ENCODE measurements at regions not wholly inside any gene's neighbourhood (a gene's known extent, or its start where the extent isn't known, plus 50 kb on each side); places are given as distances from the start of the nearest gene placed in this dataset.

- Histone ChIP-seq H3K4me3 (ENCODE audit: control insufficient read depth in 1 of 7, extremely low read depth in 1 of 7, insufficient read depth in 4 of 7, low read depth in 2 of 7, low read length in 6 of 7) (no peak overlapping the region), H3K9me3 (ENCODE audit: control extremely low read depth in 1 of 5, control insufficient read depth in 4 of 5, insufficient read depth in 2 of 5, low read depth in 1 of 5, low read length in 4 of 5) (no peaks in the 10 kb centered on the region), H3K4me1 (ENCODE audit: control extremely low read depth in 1 of 4, control insufficient read depth in 4 of 4, insufficient read depth in 4 of 4, low read length in 3 of 4) (peaks cover 0 to 5% (median 2%) of the 10 kb centered on the region in 4 experiments), H3K27me3 (replicated peaks in 2 of 5; ENCODE audit: control insufficient read depth in 4 of 5, insufficient read depth in 5 of 5, low read length in 4 of 5) (no peaks in the 10 kb centered on the region), H3K27ac (ENCODE audit: insufficient read depth in 1 of 2, low read depth in 1 of 2, low read length in 2 of 2, poor library complexity in 1 of 2, severe bottlenecking in 2 of 2) (no peak overlapping the region), H3K36me3 (ENCODE audit: control insufficient read depth in 4 of 4, insufficient read depth in 4 of 4, low read length in 3 of 4) (no peaks in the 10 kb centered on the region)
- POLR2A ChIA-PET: interaction anchor here (0.6 kb wide), 1 partner anchor 326 kb away, joined by 4 read pairs; no protein-coding TSS in a partner anchor
- no peak for DNase-seq
- 100% methylated on average over 9 of the region's 12 CpGs for WGBS (ENCODE audit: insufficient coverage)
- CTCF ChIA-PET: no interaction called here
Measured at GRCh38 chr2:12554224-12555011, 162.3 kb upstream of the TRIB2 start.

- 75% methylated on average over 2 of the region's 2 CpGs for WGBS (ENCODE audit: insufficient coverage)
- peaks cover 0 to 5% (median 2%) of the 10 kb centered on the region in 4 experiments for H3K4me1 ChIP-seq (ENCODE audit: control extremely low read depth in 1 of 4, control insufficient read depth in 4 of 4, insufficient read depth in 4 of 4, low read length in 3 of 4)
- H3K27me3 ChIP-seq (replicated peaks in 2 of 5; ENCODE audit: control insufficient read depth in 4 of 5, insufficient read depth in 5 of 5, low read length in 4 of 5): no peaks in the 10 kb centered on the region
- peak; percentile 3 to 69 (median 59) for DNase-seq
- no peak overlapping the region for H3K27ac ChIP-seq (ENCODE audit: insufficient read depth in 1 of 2, low read depth in 1 of 2, low read length in 2 of 2, poor library complexity in 1 of 2, severe bottlenecking in 2 of 2)
- no peaks in the 10 kb centered on the region for H3K36me3 ChIP-seq (ENCODE audit: control insufficient read depth in 4 of 4, insufficient read depth in 4 of 4, low read length in 3 of 4)
- no peaks in the 10 kb centered on the region for H3K9me3 ChIP-seq (ENCODE audit: control extremely low read depth in 1 of 5, control insufficient read depth in 4 of 5, insufficient read depth in 2 of 5, low read depth in 1 of 5, low read length in 4 of 5)
- no peak overlapping the region for H3K4me3 ChIP-seq (ENCODE audit: control insufficient read depth in 1 of 7, extremely low read depth in 1 of 7, insufficient read depth in 4 of 7, low read depth in 2 of 7, low read length in 6 of 7)
- ChIA-PET POLR2A (interaction anchor here (0.6 kb wide), 1 partner anchor 327 kb away, joined by 4 read pairs; no protein-coding TSS in a partner anchor), CTCF (no interaction called here)
Measured at GRCh38 chr2:12555012-12555645, 161.6 kb upstream of the TRIB2 start.

DNA sequence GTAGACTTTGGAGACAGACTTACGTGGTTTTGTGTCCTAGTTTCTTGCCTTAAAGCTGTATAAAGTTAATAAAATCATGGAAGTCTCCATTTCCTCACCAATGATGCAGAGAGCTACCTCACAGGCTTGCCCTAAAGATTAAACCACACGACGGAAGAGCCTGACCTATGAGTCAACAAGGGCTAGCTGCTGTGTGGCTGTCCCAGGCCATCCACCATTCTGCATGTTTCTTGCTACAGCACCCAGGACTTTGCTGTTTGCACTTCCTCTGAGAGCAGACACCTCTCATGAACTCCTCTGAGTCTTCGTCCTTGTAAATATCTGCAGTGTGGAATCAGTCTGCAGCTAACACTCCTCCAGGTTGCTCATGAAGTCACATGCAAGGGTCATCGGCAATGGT is 160.0 kb upstream of the TRIB2 start:
- no peaks in the 10 kb centered on the region for H3K27me3 ChIP-seq (replicated peaks in 2 of 5; ENCODE audit: control insufficient read depth in 4 of 5, insufficient read depth in 5 of 5, low read length in 4 of 5)
- ChIA-PET CTCF (interaction anchor here (0.5 to 0.9 kb wide), 2 partner anchors 9 to 81 kb away, joined by 3 read pairs; no protein-coding TSS in a partner anchor), POLR2A (no interaction called here)
- no peak overlapping the region for H3K27ac ChIP-seq (ENCODE audit: insufficient read depth in 1 of 2, low read depth in 1 of 2, low read length in 2 of 2, poor library complexity in 1 of 2, severe bottlenecking in 2 of 2)
- no peaks in the 10 kb centered on the region for H3K9me3 ChIP-seq (ENCODE audit: control extremely low read depth in 1 of 5, control insufficient read depth in 4 of 5, insufficient read depth in 2 of 5, low read depth in 1 of 5, low read length in 4 of 5)
- no peak for DNase-seq
- H3K36me3 ChIP-seq (ENCODE audit: control insufficient read depth in 4 of 4, insufficient read depth in 4 of 4, low read length in 3 of 4): no peaks in the 10 kb centered on the region
- peaks cover 0 to 5% (median 2%) of the 10 kb centered on the region in 4 experiments for H3K4me1 ChIP-seq (ENCODE audit: control extremely low read depth in 1 of 4, control insufficient read depth in 4 of 4, insufficient read depth in 4 of 4, low read length in 3 of 4)
- WGBS (ENCODE audit: insufficient coverage): 100% methylated on average over 4 of the region's 5 CpGs
- H3K4me3 ChIP-seq (ENCODE audit: control insufficient read depth in 1 of 7, extremely low read depth in 1 of 7, insufficient read depth in 4 of 7, low read depth in 2 of 7, low read length in 6 of 7): no peak overlapping the region

DNA sequence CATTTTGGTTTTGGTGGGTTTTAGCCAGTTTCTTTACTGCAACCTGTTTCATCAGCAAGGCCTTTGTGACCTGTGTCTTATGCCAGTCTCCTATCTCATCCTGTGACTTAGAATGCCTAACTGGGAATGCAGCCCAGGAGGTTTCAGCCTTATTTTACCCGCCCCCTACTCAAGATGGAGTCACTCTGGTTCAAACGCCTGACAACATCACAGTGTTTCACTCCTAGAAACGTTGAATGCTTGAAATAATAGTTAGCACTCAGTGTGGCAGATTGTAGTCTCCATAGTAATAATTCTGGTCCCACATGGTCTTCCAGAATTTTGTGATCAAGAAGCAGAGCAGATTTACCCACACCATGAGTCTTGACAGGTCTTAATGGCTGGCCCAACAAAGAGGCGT is 159.0 kb upstream of the TRIB2 start:
- peaks cover 0 to 5% (median 2%) of the 10 kb centered on the region in 4 experiments for H3K4me1 ChIP-seq (ENCODE audit: control extremely low read depth in 1 of 4, control insufficient read depth in 4 of 4, insufficient read depth in 4 of 4, low read length in 3 of 4)
- H3K4me3 ChIP-seq (ENCODE audit: control insufficient read depth in 1 of 7, extremely low read depth in 1 of 7, insufficient read depth in 4 of 7, low read depth in 2 of 7, low read length in 6 of 7): no peak overlapping the region
- CTCF ChIA-PET: no interaction called here
- H3K27me3 ChIP-seq (replicated peaks in 2 of 5; ENCODE audit: control insufficient read depth in 4 of 5, insufficient read depth in 5 of 5, low read length in 4 of 5): no peaks in the 10 kb centered on the region
- no peak for DNase-seq
- POLR2A ChIA-PET: no interaction called here
- H3K27ac ChIP-seq (ENCODE audit: insufficient read depth in 1 of 2, low read depth in 1 of 2, low read length in 2 of 2, poor library complexity in 1 of 2, severe bottlenecking in 2 of 2): no peak overlapping the region
- WGBS (ENCODE audit: insufficient coverage): 100% methylated on average over 2 of the region's 4 CpGs
- H3K36me3 ChIP-seq (ENCODE audit: control insufficient read depth in 4 of 4, insufficient read depth in 4 of 4, low read length in 3 of 4): no peaks in the 10 kb centered on the region
- H3K9me3 ChIP-seq (ENCODE audit: control extremely low read depth in 1 of 5, control insufficient read depth in 4 of 5, insufficient read depth in 2 of 5, low read depth in 1 of 5, low read length in 4 of 5): no peaks in the 10 kb centered on the region

GRCh38 chr2:12558519-12558918 is 158.2 kb upstream of the TRIB2 start:
- Histone ChIP-seq H3K4me3 (ENCODE audit: control insufficient read depth in 1 of 7, extremely low read depth in 1 of 7, insufficient read depth in 4 of 7, low read depth in 2 of 7, low read length in 6 of 7) (no peak overlapping the region), H3K9me3 (ENCODE audit: control extremely low read depth in 1 of 5, control insufficient read depth in 4 of 5, insufficient read depth in 2 of 5, low read depth in 1 of 5, low read length in 4 of 5) (no peaks in the 10 kb centered on the region), H3K36me3 (ENCODE audit: control insufficient read depth in 4 of 4, insufficient read depth in 4 of 4, low read length in 3 of 4) (no peaks in the 10 kb centered on the region), H3K27me3 (replicated peaks in 2 of 5; ENCODE audit: control insufficient read depth in 4 of 5, insufficient read depth in 5 of 5, low read length in 4 of 5) (no peaks in the 10 kb centered on the region), H3K4me1 (ENCODE audit: control extremely low read depth in 1 of 4, control insufficient read depth in 4 of 4, insufficient read depth in 4 of 4, low read length in 3 of 4) (peaks cover 0 to 5% (median 2%) of the 10 kb centered on the region in 4 experiments), H3K27ac (ENCODE audit: insufficient read depth in 1 of 2, low read depth in 1 of 2, low read length in 2 of 2, poor library complexity in 1 of 2, severe bottlenecking in 2 of 2) (no peak overlapping the region)
- 93% methylated on average over 2 of the region's 2 CpGs for WGBS (ENCODE audit: insufficient coverage)
- POLR2A ChIA-PET: no interaction called here
- DNase-seq: no peak
- CTCF ChIA-PET: no interaction called here

DNA sequence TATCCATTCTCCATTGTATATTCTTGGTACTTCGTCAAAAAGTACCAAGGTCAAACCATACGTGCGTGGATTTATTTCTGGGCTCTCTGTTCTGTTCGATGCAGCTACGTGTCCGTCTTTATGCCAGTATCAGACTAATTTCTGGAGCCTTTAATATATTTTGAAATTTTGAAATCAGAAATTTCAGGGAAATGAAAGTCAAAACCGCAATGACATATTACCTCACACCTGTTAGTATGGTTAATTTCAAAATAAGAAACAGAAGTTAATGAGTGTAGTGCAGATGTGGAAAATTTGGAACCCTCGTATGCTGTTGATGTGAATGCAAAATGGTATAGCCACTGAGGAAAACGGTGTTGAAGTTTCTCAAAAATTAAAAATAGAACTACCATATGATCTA is 156.1 kb upstream of the TRIB2 start:
- ChIA-PET CTCF (no interaction called here), POLR2A (no interaction called here)
- Histone ChIP-seq H3K36me3 (ENCODE audit: control insufficient read depth in 4 of 4, insufficient read depth in 4 of 4, low read length in 3 of 4) (no peaks in the 10 kb centered on the region), H3K4me1 (ENCODE audit: control extremely low read depth in 1 of 4, control insufficient read depth in 4 of 4, insufficient read depth in 4 of 4, low read length in 3 of 4) (peaks cover 0 to under 1% (median 0%) of the 10 kb centered on the region in 4 experiments), H3K9me3 (ENCODE audit: control extremely low read depth in 1 of 5, control insufficient read depth in 4 of 5, insufficient read depth in 2 of 5, low read depth in 1 of 5, low read length in 4 of 5) (no peaks in the 10 kb centered on the region), H3K27me3 (replicated peaks in 2 of 5; ENCODE audit: control insufficient read depth in 4 of 5, insufficient read depth in 5 of 5, low read length in 4 of 5) (no peaks in the 10 kb centered on the region), H3K27ac (ENCODE audit: insufficient read depth in 1 of 2, low read depth in 1 of 2, low read length in 2 of 2, poor library complexity in 1 of 2, severe bottlenecking in 2 of 2) (no peak overlapping the region), H3K4me3 (ENCODE audit: control insufficient read depth in 1 of 7, extremely low read depth in 1 of 7, insufficient read depth in 4 of 7, low read depth in 2 of 7, low read length in 6 of 7) (no peak overlapping the region)
- no peak for DNase-seq
- 93% methylated on average over 3 of the region's 9 CpGs for WGBS (ENCODE audit: insufficient coverage)

DNA sequence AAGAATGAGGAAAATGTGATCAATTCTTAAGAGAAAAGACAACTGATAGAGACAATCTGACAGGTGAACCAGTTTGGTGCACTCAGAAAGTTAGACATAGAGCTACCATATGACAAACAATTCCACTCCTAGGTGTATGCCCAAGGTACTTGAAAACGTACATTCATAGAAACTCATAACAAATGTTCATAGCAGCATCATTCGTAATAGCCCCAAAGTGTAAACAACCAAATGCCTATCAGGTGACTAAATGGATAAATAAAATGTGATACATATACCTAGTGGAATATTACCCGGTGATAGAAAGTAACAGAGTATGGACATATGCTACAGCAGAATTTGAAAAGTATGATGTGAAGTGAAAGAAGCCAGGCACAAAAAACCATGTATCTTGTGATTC is 149.3 kb upstream of the TRIB2 start:
- no peak overlapping the region for H3K4me3 ChIP-seq (ENCODE audit: control insufficient read depth in 1 of 7, extremely low read depth in 1 of 7, insufficient read depth in 4 of 7, low read depth in 2 of 7, low read length in 6 of 7)
- CTCF ChIA-PET: no interaction called here
- WGBS (ENCODE audit: insufficient coverage): 100% methylated on average over 1 of the region's 3 CpGs
- DNase-seq: no peak
- H3K27me3 ChIP-seq (replicated peaks in 2 of 5; ENCODE audit: control insufficient read depth in 4 of 5, insufficient read depth in 5 of 5, low read length in 4 of 5): no peaks in the 10 kb centered on the region
- H3K9me3 ChIP-seq (ENCODE audit: control extremely low read depth in 1 of 5, control insufficient read depth in 4 of 5, insufficient read depth in 2 of 5, low read depth in 1 of 5, low read length in 4 of 5): no peaks in the 10 kb centered on the region
- H3K36me3 ChIP-seq (ENCODE audit: control insufficient read depth in 4 of 4, insufficient read depth in 4 of 4, low read length in 3 of 4): no peaks in the 10 kb centered on the region
- H3K27ac ChIP-seq (ENCODE audit: insufficient read depth in 1 of 2, low read depth in 1 of 2, low read length in 2 of 2, poor library complexity in 1 of 2, severe bottlenecking in 2 of 2): no peak overlapping the region
- POLR2A ChIA-PET: no interaction called here
- H3K4me1 ChIP-seq (ENCODE audit: control extremely low read depth in 1 of 4, control insufficient read depth in 4 of 4, insufficient read depth in 4 of 4, low read length in 3 of 4): no peaks in the 10 kb centered on the region

All from common myeloid progenitor, CD34-positive (primary cell).